Liver (tissue), 8 donors: ENCODE measurements at regions not wholly inside any gene's neighbourhood (a gene's known extent, or its start where the extent isn't known, plus 50 kb on each side); places are given as distances from the start of the nearest gene placed in this dataset.

ENCODE experiments used
- DNase-seq: peaks from one replicate; pipeline ENCODE4 v3.0.0-alpha.2; 2017; ENCODE audit warnings: low spot score
- H3K27ac ChIP-seq, 2 donors: one replicate each; pipeline ENCODE4 v1.7.0; 2013; ENCODE audit warnings: inconsistent platforms in 2 of 2, low read length in 2 of 2, control low read depth in 1 of 2, low read depth in 1 of 2, mild to moderate bottlenecking in 1 of 2
- H3K27me3 ChIP-seq, 4 donors: one replicate each; pipeline versions ENCODE4 v1.6.1 to v1.7.0; 2013; ENCODE audit warnings: low read length in 3 of 4, inconsistent platforms in 1 of 4, mild to moderate bottlenecking in 1 of 4, moderate library complexity in 1 of 4; ENCODE audit not compliant: control insufficient read depth in 4 of 4, insufficient read depth in 4 of 4
- H3K36me3 ChIP-seq, 4 donors: one replicate each; pipeline versions ENCODE4 v1.6.1 to v1.7.0; 2013; ENCODE audit warnings: low read length in 3 of 4, mild to moderate bottlenecking in 3 of 4, low read depth in 1 of 4, moderate library complexity in 1 of 4; ENCODE audit not compliant: control insufficient read depth in 4 of 4, insufficient read depth in 3 of 4
- H3K4me1 ChIP-seq, 4 donors: one replicate each; pipeline versions ENCODE4 v1.6.1 to v1.7.0; 2013; ENCODE audit warnings: low read length in 3 of 4, mild to moderate bottlenecking in 3 of 4, moderate library complexity in 1 of 4; ENCODE audit not compliant: control insufficient read depth in 4 of 4, insufficient read depth in 4 of 4
- H3K4me3 ChIP-seq, 3 donors: one replicate each; pipeline versions ENCODE4 v1.6.1 to v1.7.0; 2013; ENCODE audit warnings: low read length in 3 of 3, control low read depth in 1 of 3, low read depth in 1 of 3, mild to moderate bottlenecking in 1 of 3
- H3K9ac ChIP-seq, 2 donors: one replicate each; pipeline ENCODE4 v1.7.0; 2013; ENCODE audit warnings: low read length in 2 of 2, mild to moderate bottlenecking in 2 of 2, moderate library complexity in 2 of 2, control low read depth in 1 of 2, low read depth in 1 of 2
- H3K9me3 ChIP-seq, 4 donors: one replicate each; pipeline versions ENCODE4 v1.6.1 to v1.7.0; 2013; ENCODE audit warnings: low read length in 3 of 4; ENCODE audit not compliant: control insufficient read depth in 4 of 4
- EGR1 ChIP-seq, 2 donors: IDR thresholded peaks; 2 replicates each; pipeline ENCODE4 v1.6.1; 2016 to 2018; ENCODE audit warnings: antibody characterized with exemption in 2 of 2, low read depth in 2 of 2
- FOXA1 ChIP-seq: IDR thresholded peaks from 2 replicates; pipeline ENCODE4 v1.6.1; 2016; ENCODE audit warnings: antibody characterized with exemption
- GABPA ChIP-seq, 2 donors: IDR thresholded peaks in 1 of 2; conservative IDR thresholded peaks in 1 of 2; 2 replicates each; pipeline ENCODE4 v1.6.1; 2016; ENCODE audit warnings: antibody characterized with exemption in 2 of 2, mild to moderate bottlenecking in 1 of 2, moderate library complexity in 1 of 2
- HNF4G ChIP-seq: IDR thresholded peaks from 2 replicates; pipeline ENCODE4 v1.6.1; 2016; ENCODE audit warnings: antibody characterized with exemption
- JUND ChIP-seq, 2 donors: IDR thresholded peaks; 2 replicates each; pipeline ENCODE4 v1.6.1; 2016; ENCODE audit warnings: antibody characterized with exemption in 2 of 2
- MAX ChIP-seq: IDR thresholded peaks from 2 replicates; pipeline ENCODE4 v1.6.1; 2016; ENCODE audit warnings: antibody characterized with exemption
- NR2F2 ChIP-seq: IDR thresholded peaks from 2 replicates; pipeline ENCODE4 v1.6.1; 2016; ENCODE audit warnings: antibody characterized with exemption
- RAD21 ChIP-seq, 2 donors: IDR thresholded peaks; 2 replicates each; pipeline ENCODE4 v1.6.1; 2016; ENCODE audit warnings: antibody characterized with exemption in 2 of 2, mild to moderate bottlenecking in 2 of 2
- RXRA ChIP-seq, 2 donors: IDR thresholded peaks; 2 replicates each; pipeline ENCODE4 v1.6.1; 2017 to 2018; ENCODE audit warnings: antibody characterized with exemption in 2 of 2, mild to moderate bottlenecking in 1 of 2
- SP1 ChIP-seq: IDR thresholded peaks from 2 replicates; pipeline ENCODE4 v1.6.1; 2018; ENCODE audit warnings: antibody characterized with exemption, mild to moderate bottlenecking
- TAF1 ChIP-seq: conservative IDR thresholded peaks from 2 replicates; pipeline ENCODE4 v1.6.1; 2016; ENCODE audit warnings: antibody characterized with exemption, mild to moderate bottlenecking
- YY1 ChIP-seq: IDR thresholded peaks from 2 replicates; pipeline ENCODE4 v1.6.1; 2016; ENCODE audit warnings: antibody characterized with exemption, mild to moderate bottlenecking
- WGBS: extraction: QIAGEN DNeasy Blood & Tissue Kit; methylation state at CpG from one replicate; pipeline ENCODE4 v1.1.7; 2013; 5-methylcytosine and 5-hydroxymethylcytosine counted together
- TF ChIP-seq, protein P1 (sequence below): IDR thresholded peaks from 2 replicates; pipeline ENCODE4 v1.6.1; 2016; ENCODE audit warnings: antibody characterized with exemption
- TF ChIP-seq, protein P2 (sequence below): fragments of 150-350 bp; IDR thresholded peaks from 2 replicates; pipeline ENCODE4 v1.5.1; 2017; ENCODE audit warnings: improper control_type of control experiment, low read depth, low read length; ENCODE audit not compliant: missing input control
- TF ChIP-seq, protein P3 (sequence below): IDR thresholded peaks from 2 replicates; pipeline ENCODE4 v1.6.1; 2016; ENCODE audit warnings: antibody characterized with exemption
- donor health status: healthy.
- donor health status: healthy.
- donor health status: healthy.
- donor health status: healthy.
- donor health status: healthy.

GRCh38 chr9:26694381-26695297 is 198.0 kb downstream of the CAAP1 start:
- no peak for TF ChIP-seq TAF1
- no peak for TF ChIP-seq RXRA (IDR thresholded peaks at IDR 0.05)
- TF ChIP-seq GABPA (IDR thresholded peaks at IDR 0.05 in 1 of 2, conservative IDR thresholded peaks at IDR 0.05 in 1 of 2), result no peak
- TF ChIP-seq, protein P1, sequence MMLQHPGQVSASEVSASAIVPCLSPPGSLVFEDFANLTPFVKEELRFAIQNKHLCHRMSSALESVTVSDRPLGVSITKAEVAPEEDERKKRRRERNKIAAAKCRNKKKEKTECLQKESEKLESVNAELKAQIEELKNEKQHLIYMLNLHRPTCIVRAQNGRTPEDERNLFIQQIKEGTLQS, result no peak
- TF ChIP-seq MAX, result no peak
- TF ChIP-seq HNF4G, result no peak
- TF ChIP-seq NR2F2, result no peak
- no peak for TF ChIP-seq JUND (IDR thresholded peaks at IDR 0.05)
- TF ChIP-seq YY1, result no peak
- TF ChIP-seq FOXA1, result no peak
- TF ChIP-seq, protein P2, sequence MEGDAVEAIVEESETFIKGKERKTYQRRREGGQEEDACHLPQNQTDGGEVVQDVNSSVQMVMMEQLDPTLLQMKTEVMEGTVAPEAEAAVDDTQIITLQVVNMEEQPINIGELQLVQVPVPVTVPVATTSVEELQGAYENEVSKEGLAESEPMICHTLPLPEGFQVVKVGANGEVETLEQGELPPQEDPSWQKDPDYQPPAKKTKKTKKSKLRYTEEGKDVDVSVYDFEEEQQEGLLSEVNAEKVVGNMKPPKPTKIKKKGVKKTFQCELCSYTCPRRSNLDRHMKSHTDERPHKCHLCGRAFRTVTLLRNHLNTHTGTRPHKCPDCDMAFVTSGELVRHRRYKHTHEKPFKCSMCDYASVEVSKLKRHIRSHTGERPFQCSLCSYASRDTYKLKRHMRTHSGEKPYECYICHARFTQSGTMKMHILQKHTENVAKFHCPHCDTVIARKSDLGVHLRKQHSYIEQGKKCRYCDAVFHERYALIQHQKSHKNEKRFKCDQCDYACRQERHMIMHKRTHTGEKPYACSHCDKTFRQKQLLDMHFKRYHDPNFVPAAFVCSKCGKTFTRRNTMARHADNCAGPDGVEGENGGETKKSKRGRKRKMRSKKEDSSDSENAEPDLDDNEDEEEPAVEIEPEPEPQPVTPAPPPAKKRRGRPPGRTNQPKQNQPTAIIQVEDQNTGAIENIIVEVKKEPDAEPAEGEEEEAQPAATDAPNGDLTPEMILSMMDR, result no peak
- TF ChIP-seq, protein P3, sequence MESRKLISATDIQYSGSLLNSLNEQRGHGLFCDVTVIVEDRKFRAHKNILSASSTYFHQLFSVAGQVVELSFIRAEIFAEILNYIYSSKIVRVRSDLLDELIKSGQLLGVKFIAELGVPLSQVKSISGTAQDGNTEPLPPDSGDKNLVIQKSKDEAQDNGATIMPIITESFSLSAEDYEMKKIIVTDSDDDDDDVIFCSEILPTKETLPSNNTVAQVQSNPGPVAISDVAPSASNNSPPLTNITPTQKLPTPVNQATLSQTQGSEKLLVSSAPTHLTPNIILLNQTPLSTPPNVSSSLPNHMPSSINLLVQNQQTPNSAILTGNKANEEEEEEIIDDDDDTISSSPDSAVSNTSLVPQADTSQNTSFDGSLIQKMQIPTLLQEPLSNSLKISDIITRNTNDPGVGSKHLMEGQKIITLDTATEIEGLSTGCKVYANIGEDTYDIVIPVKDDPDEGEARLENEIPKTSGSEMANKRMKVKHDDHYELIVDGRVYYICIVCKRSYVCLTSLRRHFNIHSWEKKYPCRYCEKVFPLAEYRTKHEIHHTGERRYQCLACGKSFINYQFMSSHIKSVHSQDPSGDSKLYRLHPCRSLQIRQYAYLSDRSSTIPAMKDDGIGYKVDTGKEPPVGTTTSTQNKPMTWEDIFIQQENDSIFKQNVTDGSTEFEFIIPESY, result no peak
- no peak for TF ChIP-seq EGR1 (IDR thresholded peaks at IDR 0.05; ENCODE audit: low read depth in 2 of 2)
- H3K9ac ChIP-seq, result no peak overlapping the region
- no peak for DNase-seq
- no peak overlapping the region for H3K4me3 ChIP-seq
- no peaks in the 10 kb centered on the region for H3K4me1 ChIP-seq
- no peaks in the 10 kb centered on the region for H3K27me3 ChIP-seq
- H3K9me3 ChIP-seq, result peaks cover 0 to 5% (median 0%) of the 10 kb centered on the region in 4 donors
- no peak overlapping the region for H3K27ac ChIP-seq
- H3K36me3 ChIP-seq, result no peaks in the 10 kb centered on the region
- WGBS, result 59% methylated on average over 5 of the region's 5 CpGs

DNA sequence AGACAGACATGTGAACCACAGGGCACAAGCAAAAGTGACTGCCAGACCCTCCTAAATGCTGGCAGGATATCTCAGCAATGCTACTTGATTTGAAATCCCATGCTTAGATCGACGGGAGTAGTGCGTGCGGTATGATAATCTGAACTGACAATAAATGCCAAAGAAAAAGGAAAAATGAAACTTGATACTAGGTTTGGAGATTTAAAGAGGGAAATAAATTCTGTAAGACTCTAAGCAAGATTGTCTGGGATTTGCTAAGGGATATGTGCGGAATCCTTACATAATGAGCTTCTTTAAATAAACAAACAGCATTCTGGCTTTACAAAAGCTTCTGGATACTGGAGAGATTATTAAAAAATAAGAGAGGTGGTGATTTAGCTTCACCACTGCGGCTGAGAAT is 203.6 kb downstream of the CAAP1 start:
- Histone ChIP-seq H3K27me3 (no peaks in the 10 kb centered on the region), H3K4me1 (no peaks in the 10 kb centered on the region), H3K36me3 (no peaks in the 10 kb centered on the region), H3K9ac (no peak overlapping the region), H3K4me3 (no peak overlapping the region), H3K27ac (no peak overlapping the region), H3K9me3 (no peaks in the 10 kb centered on the region)
- 83% methylated on average over 6 of the region's 6 CpGs for WGBS
- no peak for DNase-seq
- TF ChIP-seq FOXA1, result no peak
- no peak for TF ChIP-seq EGR1 (IDR thresholded peaks at IDR 0.05; ENCODE audit: low read depth in 2 of 2)
- TF ChIP-seq TAF1, result no peak
- TF ChIP-seq NR2F2, result no peak
- TF ChIP-seq RAD21 (IDR thresholded peaks at IDR 0.05), result no peak
- TF ChIP-seq SP1, result no peak
- no peak for TF ChIP-seq YY1
- TF ChIP-seq HNF4G, result no peak
- no peak for TF ChIP-seq RXRA (IDR thresholded peaks at IDR 0.05)
- TF ChIP-seq MAX, result no peak
